ENCODE measurements at regions not wholly inside any gene's neighbourhood (a gene's known extent, or its start where the extent isn't known, plus 50 kb on each side); places are given as distances from the start of the nearest gene placed in this dataset.

DNA sequence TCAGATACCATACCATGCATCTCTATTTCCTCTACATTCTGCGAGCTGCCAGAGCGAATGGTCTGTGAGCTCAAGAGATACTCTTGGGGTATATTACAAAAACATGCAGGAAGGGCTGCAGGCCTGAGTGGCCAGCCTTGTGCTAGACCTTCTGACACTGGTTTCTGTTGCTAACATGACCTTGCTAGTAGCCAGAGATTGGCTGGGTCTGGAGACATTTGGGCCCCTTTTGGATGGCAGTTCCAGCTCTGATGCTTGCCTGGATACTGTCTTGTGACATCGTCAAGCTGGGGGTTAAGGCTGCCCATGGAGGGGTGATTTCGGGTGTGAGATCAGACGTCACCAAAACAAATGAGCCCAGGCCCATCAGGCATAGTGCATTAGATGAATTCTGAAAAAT lies 56.1 kb upstream of the FSTL4 start (continued):
- TF ChIP-seq, protein P1, sequence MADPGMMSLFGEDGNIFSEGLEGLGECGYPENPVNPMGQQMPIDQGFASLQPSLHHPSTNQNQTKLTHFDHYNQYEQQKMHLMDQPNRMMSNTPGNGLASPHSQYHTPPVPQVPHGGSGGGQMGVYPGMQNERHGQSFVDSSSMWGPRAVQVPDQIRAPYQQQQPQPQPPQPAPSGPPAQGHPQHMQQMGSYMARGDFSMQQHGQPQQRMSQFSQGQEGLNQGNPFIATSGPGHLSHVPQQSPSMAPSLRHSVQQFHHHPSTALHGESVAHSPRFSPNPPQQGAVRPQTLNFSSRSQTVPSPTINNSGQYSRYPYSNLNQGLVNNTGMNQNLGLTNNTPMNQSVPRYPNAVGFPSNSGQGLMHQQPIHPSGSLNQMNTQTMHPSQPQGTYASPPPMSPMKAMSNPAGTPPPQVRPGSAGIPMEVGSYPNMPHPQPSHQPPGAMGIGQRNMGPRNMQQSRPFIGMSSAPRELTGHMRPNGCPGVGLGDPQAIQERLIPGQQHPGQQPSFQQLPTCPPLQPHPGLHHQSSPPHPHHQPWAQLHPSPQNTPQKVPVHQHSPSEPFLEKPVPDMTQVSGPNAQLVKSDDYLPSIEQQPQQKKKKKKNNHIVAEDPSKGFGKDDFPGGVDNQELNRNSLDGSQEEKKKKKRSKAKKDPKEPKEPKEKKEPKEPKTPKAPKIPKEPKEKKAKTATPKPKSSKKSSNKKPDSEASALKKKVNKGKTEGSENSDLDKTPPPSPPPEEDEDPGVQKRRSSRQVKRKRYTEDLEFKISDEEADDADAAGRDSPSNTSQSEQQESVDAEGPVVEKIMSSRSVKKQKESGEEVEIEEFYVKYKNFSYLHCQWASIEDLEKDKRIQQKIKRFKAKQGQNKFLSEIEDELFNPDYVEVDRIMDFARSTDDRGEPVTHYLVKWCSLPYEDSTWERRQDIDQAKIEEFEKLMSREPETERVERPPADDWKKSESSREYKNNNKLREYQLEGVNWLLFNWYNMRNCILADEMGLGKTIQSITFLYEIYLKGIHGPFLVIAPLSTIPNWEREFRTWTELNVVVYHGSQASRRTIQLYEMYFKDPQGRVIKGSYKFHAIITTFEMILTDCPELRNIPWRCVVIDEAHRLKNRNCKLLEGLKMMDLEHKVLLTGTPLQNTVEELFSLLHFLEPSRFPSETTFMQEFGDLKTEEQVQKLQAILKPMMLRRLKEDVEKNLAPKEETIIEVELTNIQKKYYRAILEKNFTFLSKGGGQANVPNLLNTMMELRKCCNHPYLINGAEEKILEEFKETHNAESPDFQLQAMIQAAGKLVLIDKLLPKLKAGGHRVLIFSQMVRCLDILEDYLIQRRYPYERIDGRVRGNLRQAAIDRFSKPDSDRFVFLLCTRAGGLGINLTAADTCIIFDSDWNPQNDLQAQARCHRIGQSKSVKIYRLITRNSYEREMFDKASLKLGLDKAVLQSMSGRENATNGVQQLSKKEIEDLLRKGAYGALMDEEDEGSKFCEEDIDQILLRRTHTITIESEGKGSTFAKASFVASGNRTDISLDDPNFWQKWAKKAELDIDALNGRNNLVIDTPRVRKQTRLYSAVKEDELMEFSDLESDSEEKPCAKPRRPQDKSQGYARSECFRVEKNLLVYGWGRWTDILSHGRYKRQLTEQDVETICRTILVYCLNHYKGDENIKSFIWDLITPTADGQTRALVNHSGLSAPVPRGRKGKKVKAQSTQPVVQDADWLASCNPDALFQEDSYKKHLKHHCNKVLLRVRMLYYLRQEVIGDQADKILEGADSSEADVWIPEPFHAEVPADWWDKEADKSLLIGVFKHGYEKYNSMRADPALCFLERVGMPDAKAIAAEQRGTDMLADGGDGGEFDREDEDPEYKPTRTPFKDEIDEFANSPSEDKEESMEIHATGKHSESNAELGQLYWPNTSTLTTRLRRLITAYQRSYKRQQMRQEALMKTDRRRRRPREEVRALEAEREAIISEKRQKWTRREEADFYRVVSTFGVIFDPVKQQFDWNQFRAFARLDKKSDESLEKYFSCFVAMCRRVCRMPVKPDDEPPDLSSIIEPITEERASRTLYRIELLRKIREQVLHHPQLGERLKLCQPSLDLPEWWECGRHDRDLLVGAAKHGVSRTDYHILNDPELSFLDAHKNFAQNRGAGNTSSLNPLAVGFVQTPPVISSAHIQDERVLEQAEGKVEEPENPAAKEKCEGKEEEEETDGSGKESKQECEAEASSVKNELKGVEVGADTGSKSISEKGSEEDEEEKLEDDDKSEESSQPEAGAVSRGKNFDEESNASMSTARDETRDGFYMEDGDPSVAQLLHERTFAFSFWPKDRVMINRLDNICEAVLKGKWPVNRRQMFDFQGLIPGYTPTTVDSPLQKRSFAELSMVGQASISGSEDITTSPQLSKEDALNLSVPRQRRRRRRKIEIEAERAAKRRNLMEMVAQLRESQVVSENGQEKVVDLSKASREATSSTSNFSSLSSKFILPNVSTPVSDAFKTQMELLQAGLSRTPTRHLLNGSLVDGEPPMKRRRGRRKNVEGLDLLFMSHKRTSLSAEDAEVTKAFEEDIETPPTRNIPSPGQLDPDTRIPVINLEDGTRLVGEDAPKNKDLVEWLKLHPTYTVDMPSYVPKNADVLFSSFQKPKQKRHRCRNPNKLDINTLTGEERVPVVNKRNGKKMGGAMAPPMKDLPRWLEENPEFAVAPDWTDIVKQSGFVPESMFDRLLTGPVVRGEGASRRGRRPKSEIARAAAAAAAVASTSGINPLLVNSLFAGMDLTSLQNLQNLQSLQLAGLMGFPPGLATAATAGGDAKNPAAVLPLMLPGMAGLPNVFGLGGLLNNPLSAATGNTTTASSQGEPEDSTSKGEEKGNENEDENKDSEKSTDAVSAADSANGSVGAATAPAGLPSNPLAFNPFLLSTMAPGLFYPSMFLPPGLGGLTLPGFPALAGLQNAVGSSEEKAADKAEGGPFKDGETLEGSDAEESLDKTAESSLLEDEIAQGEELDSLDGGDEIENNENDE (IDR thresholded peaks at IDR 0.05; ENCODE audit: insufficient replicate concordance, low read length): no peak
- TF ChIP-seq CTBP2 (IDR thresholded peaks at IDR 0.05; ENCODE audit: borderline replicate concordance, insufficient read depth, insufficient read length, low read length) (no peak), KDM1A (IDR thresholded peaks at IDR 0.05; ENCODE audit: borderline replicate concordance, low read length) (no peak), ZNF274 (IDR thresholded peaks at IDR 0.05; ENCODE audit: borderline replicate concordance, extremely low read depth, low read length) (no peak), NANOG (IDR thresholded peaks at IDR 0.05; ENCODE audit: insufficient read depth, low read depth, low read length, poor library complexity, severe bottlenecking) (no peak), SP2 (IDR thresholded peaks at IDR 0.05; ENCODE audit: low read length) (no peak), KDM4A (IDR thresholded peaks at IDR 0.05; ENCODE audit: low read depth, low read length, severe bottlenecking) (no peak), CHD2 (IDR thresholded peaks at IDR 0.05; ENCODE audit: low read length) (no peak), HDAC2 (IDR thresholded peaks at IDR 0.05; ENCODE audit: borderline replicate concordance in 1 of 2, low read depth in 2 of 2, low read length in 2 of 2) (no peak), POU5F1 (IDR thresholded peaks at IDR 0.05; ENCODE audit: low read depth, low read length) (no peak), SP4 (IDR thresholded peaks at IDR 0.05; ENCODE audit: low read length) (no peak), EZH2 (IDR thresholded peaks at IDR 0.05; ENCODE audit: low read depth, low read length, severe bottlenecking) (no peak)
